GM18520 (cell line): ENCODE measurements at regions not wholly inside any gene's neighbourhood (a gene's known extent, or its start where the extent isn't known, plus 50 kb on each side); places are given as distances from the start of the nearest gene placed in this dataset.
"Not testable (repeated sequence)": the region's sequence is repeated elsewhere in the genome, so short reads cannot be mapped to it uniquely, and the experiment has no call there.

Experiments
- ATAC-seq: cut with Tn5 transposase; IDR thresholded peaks from one replicate; pipeline ENCODE4 v1.9.1; 2021; ENCODE audit not compliant: unreplicated experiment

DNA sequence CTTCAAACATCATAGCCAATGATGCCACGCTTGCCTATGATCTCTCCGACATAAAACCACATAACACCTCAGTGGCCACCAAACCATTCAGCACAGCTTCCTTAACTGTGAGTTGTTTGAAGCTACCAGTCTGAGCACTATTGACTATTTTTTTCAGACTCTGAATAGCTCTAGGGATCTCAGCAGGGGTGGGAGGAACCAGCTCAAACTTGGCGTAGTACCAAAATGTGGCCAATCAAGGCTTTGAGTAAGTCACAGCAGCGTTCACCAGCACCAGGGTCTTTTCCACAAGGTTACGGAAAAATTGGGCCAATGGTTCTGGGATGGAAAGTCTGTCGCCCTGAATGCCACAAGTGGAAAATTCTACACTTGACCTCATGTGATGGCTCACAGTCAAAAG is 70.6 kb downstream of the SMPDL3A start:
- ATAC-seq, result no peak

GRCh38 chr6:122861594-122861993 is 72.5 kb downstream of the SMPDL3A start:
- ATAC-seq, result no peak

DNA sequence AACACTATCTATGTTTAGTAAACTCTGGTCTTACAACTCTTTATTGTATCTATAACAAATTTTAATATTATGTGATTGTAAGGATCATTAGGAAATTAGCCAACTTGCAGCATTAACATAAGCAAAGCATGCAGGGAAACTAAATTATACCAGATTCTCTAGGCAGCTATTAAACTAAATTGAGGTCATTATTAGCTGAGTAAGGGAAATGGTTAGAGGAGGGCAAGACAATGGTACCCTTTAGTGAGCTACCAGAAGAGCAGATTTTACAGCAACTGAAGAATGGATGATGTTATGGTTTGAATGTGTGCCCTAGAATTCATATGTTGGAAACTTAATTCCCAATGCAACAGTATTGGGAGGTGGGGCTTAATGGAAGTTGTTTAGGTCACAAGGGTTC is 79.1 kb downstream of the SMPDL3A start:
- no peak for ATAC-seq

DNA sequence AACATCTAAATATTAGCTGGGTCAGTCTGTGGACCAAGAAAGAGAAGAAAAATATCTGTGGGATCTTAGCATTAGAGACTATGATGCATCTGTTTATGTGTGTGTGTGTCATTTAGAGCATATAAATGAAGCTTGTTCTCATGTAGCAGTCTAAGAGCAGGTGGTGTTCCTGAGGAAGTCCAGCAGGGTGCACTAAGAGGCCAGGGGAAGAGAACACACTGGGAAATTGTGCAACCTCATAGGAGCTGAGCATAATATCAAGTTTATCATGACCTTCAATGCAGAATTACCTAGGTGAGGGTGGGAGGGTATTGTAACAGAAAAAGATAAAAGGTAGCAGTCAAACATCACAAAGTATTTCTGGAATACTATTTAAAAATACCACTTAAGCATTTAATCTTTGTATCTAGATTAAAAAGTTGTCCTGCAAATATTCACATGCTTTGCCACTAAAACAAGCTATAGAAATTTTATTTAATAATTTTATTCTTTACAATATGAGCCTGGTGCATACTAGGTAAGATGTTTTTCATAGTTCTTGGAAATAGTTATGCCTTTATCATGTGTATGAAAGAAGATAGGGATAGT is 80.5 kb downstream of the SMPDL3A start:
- peak; percentile 68 for ATAC-seq

DNA sequence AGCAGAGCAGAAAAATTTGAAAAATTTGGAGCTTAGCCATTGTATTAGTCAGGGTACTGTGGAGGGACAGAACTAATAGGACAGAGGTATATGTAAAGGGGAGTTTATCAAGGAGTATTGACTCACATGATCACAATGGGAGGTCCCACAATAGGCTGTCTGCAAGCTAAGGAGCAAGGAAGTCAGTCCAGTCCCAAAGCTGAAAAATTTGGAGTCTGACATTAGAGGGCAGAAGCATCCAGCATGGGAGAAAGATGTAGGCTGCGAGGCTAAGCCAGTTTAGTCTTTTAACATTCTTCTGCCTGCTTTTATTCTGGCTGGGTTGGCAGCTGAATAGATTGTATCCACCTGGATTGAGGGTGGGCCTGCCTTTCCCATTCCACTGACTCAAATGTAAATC is 82.0 kb downstream of the SMPDL3A start:
- ATAC-seq, result no peak

- ATAC-seq, result peak; percentile 53
These were observed 83.3 kb downstream of the SMPDL3A start for GRCh38 chr6:122872311-122872710.

DNA sequence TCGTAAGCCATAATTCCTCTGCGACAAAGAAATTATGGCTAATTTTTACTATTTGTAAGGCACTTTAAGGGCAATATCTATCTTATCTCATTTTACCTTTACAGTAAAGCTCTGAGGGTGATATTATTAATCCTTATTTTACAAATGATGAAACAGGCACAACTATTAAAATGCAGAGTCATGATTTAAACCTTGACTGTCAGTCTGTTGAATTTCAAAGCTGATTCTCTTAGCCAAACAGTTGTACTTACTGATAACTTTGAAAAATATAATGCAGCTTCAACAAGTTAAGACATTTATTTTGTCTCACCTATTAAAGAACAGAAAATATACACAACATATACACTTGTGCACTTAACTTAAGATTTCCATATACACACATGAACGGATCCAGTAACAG is 88.2 kb downstream of the SMPDL3A start:
- no peak for ATAC-seq

- ATAC-seq, result no peak
These were observed 89.7 kb downstream of the SMPDL3A start for GRCh38 chr6:122878796-122879195.

GRCh38 chr6:122886481-122886880 is 97.4 kb downstream of the SMPDL3A start:
- no peak for ATAC-seq

DNA sequence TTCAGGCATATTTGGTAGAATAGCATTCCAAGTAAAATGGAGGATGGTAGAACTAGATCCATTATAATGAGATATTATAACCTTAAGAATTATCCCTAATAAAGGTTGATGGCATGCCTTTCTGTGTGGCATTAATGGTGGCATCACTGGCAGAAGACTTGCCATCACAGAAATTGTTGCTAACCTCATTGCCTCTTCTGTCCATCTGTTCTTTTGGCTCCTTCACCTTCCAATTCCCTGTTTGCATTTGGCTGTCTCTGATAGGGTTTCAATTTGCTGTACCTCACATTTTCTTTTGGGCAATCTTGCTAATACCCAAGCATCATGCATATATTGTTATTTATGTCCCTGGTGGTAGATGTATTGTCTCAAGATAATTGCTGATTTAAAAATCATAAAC is 98.9 kb downstream of the SMPDL3A start:
- no peak for ATAC-seq

DNA sequence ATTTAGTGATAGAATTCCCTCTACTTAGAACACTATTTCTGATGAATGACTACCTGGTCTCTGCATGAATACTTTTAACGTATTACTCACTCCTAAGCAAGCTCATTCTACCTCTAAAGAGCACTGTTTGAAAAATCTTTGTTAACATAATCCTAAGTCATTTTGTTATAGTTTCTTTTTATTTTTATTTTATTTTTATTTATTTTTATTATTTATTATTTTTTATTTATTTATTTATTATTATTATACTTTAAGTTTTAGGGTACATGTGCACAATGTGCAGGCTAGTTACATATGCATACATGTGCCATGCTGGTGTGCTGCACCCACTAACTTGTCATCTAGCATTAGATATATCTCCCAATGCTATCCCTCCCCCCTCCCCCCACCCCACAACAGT is 99.6 kb downstream of the SMPDL3A start:
- not testable (repeated sequence) for ATAC-seq

- no peak for ATAC-seq
These were observed 101.2 kb downstream of the SMPDL3A start for GRCh38 chr6:122890250-122890649.

DNA sequence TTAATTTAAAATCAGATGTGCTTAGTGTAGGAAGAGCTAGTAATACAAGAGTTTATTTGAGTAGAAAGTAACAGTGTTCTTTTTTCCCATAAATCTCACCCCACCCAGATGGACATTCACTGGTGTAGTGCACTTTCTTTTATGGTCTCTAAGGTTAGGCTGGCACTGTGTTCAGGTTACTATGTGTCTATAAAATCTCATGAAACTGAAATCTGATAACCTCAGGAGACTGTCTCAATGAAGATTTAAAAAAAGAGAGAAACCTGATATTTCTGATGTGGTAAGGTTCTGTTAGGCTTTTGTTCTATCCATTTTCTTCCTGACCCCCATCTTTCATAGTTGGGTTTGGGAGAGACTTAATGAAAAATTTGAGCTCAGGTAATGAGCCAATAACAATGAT is 101.2 kb upstream of the CLVS2 start:
- no peak for ATAC-seq

- no peak for ATAC-seq
These were observed 93.7 kb upstream of the CLVS2 start for GRCh38 chr6:122902326-122902725.

DNA sequence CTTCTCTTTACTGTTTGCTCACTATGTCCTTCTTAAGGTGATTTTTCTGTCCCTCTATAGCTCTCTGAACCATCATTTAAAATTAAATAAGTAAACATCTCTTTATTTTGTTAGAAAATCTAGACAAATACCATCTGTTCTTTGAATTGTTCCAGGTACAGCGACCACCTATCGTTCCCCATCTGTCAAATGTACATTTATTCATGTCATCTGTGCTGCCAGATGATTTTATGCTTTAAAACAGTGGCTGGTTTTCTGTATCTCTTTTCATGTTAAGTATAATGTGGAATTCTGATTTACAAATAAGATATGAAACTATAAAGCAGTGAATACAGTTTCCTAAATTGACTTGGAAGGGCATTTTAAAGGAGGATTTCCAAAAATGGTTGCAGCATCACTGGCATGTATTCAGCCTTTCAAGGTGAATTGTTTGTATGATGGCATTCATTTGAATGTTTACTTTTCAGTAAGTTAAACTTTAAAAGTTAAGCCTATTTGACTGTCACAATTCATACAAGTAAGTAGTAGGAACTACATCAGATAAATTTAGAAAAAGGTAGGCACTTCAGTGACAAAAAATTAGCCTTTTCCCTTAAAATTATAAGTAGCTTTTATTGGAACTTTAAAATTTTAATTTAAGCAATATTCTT is 92.6 kb upstream of the CLVS2 start:
- ATAC-seq, result no peak

- no peak for ATAC-seq
These were observed 91.9 kb upstream of the CLVS2 start for GRCh38 chr6:122904166-122904565.

GRCh38 chr6:122913558-122913957 is 82.5 kb upstream of the CLVS2 start:
- no peak for ATAC-seq

- no peak for ATAC-seq
These were observed 77.3 kb upstream of the CLVS2 start for GRCh38 chr6:122918714-122919113.

GRCh38 chr6:122930252-122931180 is 65.5 kb upstream of the CLVS2 start:
- peak; percentile 84 for ATAC-seq

DNA sequence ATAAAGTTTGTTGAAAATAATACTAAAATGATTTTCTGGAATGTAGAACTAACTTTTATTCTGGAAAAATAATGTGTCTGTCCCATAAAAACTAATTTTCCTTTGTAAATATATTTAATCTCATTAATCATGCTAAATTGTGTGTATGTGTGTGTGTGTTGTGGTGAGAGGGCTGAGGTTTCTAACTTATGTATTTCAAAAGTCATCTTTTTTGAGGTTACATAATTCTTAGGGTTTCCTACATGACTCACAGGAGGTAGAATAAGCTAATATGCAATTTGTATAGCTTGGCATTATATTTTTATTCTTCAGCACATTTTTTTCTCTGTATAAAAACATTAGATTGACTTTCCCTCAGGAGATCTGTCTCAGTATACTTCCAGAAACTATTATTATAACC is 64.1 kb upstream of the CLVS2 start:
- ATAC-seq, result no peak

DNA sequence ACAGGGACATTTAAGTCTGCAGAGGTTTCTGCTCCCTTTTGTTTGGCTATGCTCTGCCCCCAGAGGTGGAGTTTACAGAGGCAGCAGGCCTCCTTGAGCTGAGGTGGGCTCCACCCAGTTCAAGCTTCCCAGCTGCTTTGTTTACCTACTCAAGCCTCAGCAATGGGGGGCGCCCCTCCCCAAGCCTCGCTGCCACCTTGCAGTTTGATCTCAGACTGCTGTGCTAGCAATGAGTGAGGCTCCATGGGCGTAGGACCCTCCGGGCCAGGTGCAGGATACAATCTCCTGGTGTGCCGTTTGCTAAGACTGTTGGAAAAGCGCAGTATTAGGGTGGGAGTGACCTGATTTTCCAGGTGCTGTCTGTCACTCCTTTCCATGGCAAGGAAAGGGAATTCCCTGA is 51.1 kb upstream of the CLVS2 start:
- not testable (repeated sequence) for ATAC-seq
